CD4-positive, alpha-beta T cell treated with Interleukin-15 for 1 hour (primary cell): ENCODE measurements at regions not wholly inside any gene's neighbourhood (a gene's known extent, or its start where the extent isn't known, plus 50 kb on each side); places are given as distances from the start of the nearest gene placed in this dataset.
"Not testable (repeated sequence)": the region's sequence is repeated elsewhere in the genome, so short reads cannot be mapped to it uniquely, and the experiment has no call there.

Source experiments
- DNase-seq: peaks from one replicate; pipeline ENCODE4 v3.0.0-alpha.2; 2020

DNA sequence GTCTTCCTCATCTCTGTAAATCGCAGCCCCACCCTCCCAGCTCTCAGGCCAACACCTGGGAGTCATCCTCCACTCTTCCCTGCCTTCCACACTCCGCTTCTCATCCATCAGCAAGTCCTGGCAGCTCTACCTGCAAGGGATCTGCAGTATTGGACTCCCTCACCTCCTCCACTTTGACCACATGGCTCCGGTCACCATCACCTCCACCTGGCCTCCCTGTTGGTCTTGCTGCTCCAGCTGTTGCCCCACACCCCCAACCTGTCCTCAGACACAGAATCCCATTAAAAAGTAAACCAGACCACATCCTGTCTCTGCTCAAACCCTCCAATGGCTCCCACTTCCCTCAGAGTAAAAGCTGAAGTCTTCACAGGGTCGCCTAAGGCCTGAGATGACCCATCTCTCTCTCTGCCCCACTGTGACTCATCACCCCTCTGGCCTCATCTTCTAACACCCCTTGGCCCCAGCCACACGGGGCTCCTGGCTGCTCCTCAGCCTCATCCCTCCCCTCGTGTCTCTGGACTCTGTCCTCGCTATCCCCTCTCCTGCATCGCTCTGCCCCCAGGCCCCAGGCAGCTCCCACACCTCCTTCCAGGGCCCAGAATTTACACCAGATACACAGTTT is 185.1 kb upstream of the SULF2 start:
- no peak for DNase-seq

DNA sequence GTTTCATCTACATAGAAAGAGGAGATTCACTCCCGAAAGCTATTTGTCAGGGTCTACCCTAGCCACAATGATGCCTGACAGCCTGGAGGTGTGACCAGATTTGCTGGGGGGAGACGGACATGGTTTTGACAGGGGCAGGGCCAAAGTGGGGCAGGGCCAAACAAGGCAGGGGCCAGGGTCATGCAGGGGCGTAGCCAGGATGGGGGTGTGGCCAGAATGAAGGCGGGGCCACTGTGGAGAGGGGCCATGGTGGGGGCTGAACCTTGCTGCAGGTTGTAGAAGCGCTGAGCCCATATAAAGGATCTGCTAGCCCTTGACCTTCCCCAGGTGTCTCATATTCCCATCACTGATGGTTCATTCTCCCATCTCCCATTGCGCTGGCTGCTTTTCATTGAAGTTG is 184.1 kb upstream of the SULF2 start:
- DNase-seq: no peak

GRCh38 chr20:47968541-47969310 is 183.4 kb upstream of the SULF2 start:
- DNase-seq: no peak

- no peak for DNase-seq
These were observed 178.9 kb upstream of the SULF2 start for GRCh38 chr20:47964149-47964548.

DNA sequence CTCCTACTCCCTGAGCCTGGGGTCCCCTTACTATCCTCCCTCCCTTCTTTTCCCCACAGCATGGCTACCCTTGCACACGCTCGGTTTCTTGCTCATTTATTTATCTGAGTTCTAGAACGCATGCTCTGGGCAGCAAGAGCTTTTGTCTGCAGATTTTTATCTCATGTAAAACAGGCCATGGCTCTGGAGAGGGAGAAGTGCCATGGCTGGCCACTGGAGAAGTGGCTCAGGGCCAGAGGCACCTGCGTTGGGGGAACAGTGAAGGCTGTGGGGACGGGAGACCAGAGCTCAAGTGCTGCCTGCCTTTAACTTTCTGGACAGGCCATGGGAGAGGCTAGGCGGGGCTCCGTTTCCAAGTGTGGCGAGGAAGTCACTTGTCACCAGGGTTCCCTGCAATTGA is 177.7 kb upstream of the SULF2 start:
- no peak for DNase-seq

GRCh38 chr20:47962286-47962963 is 177.1 kb upstream of the SULF2 start:
- no peak for DNase-seq

DNA sequence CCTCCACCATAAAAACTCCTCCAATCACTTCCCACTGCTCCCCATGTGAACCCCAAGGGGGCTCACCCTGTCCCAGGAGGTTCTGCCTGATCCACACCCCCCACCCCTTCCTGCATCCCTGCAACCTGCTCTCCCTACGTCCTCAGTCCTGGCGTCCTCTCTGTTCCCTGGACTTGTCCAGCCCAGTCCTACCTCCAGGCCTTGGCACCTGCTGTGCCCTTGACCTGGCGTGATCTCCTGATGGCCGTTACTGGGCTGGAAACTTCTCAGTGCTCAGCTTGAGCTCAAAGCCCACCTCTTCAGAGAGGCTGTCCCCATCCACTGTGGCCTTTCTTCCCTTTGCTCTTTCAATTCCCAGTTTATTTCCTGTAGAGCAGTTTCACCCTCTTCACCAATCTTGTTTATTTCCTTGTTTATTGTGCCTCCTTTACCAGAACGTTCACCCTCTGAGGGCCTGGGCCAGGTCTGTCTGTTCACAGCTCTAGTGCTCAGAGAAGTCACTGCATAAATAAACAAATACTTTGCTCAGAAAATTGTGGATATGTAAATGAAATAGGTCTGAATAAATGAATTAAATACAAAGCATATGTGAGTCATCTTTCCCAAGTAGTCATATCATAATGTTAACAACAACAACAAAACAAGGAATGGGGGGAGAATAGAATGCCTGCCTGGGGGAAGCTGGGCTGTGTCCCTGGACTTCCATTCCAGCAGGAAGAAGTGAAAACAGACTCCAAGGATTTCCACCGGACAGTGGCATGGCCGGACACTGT is 175.7 kb upstream of the SULF2 start:
- no peak for DNase-seq

DNA sequence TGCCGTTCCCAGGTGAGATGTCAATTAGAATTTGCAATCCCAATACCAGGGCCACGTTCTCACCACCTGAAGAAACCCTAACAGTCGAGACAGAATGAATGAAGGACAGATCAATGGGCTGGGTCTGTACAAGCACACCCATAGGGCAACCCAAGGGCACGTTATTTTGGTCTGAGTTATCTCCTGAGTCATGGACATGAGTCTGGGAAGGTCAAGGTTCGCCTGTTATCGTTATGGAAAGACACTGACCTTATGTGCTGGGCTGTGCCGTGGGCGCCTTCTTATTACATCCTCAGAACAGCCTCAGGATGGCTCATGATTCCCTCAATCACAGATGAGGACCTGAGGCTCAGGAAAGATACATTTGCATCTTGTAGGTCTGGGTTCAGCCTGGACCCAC is 175.0 kb upstream of the SULF2 start:
- no peak for DNase-seq

- DNase-seq: not testable (repeated sequence)
These were observed 172.9 kb upstream of the SULF2 start for GRCh38 chr20:47957989-47958801.

DNA sequence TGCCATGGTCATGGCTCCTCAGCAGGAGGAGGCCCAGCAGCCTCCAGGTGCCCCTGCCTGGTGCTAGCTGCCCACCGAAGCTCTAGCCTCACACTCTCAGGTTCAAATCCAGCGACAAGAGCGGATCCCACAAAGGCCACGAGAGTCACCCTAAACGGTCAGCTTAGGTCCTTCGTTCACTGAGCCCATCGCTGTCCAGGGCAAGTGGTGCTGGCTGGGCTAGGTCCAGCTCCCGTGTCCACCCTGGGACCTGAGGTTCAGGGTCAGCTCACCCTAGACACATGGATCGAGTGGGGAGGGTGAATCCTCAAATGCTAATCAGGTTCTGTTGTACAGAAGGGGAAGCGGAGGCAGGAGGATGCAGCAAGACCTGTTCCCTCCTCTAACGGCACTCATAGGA is 171.9 kb upstream of the SULF2 start:
- DNase-seq: no peak

GRCh38 chr20:47956268-47956995 is 171.2 kb upstream of the SULF2 start:
- DNase-seq: no peak

DNA sequence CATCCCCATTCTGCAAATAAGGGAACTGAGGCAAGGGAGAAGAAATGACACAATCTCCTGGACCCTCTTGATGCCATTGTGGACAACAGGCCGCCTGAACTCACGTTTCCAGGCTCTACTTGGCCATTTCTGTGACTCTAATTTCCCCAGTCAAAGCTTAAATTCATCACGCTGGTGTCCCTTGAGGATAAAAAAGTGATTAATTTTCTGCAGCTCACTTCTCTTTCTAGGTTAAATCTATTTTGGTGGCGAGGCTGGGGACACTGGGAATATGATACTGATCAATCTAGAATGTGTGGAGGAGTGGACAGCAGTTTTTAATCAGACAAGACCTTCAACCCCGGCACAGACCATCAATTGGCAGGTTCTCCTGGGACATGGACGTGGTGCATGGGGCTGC is 168.2 kb upstream of the SULF2 start:
- DNase-seq: no peak

- no peak for DNase-seq
These were observed 166.8 kb upstream of the SULF2 start for GRCh38 chr20:47952023-47952564.

DNA sequence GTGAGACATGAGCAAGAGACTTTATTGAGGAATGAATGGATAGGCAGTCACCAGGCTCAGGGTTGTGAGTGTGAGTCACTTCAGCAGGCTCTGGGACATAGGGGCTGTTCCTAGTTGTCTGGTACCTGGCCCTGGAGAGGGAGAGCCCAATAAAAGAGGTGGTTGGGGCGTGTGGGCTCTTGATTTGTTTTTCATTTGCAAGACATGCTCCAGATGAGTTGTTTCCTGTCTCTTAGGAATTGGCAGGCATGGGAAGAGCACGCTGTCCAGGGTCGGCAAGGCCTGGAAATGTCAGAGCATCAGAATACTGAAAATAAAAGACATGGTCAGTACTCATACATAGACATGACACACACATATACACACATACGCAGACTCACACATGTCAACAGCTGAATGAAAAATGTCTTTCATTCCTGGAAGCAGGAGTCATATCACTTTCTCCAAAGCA is 166.3 kb upstream of the SULF2 start:
- no peak for DNase-seq

- DNase-seq: no peak
These were observed 165.6 kb upstream of the SULF2 start for GRCh38 chr20:47950913-47951283.

- no peak for DNase-seq
These were observed 165.0 kb upstream of the SULF2 start for GRCh38 chr20:47950124-47950912.

GRCh38 chr20:47949230-47949629 is 163.9 kb upstream of the SULF2 start:
- no peak for DNase-seq

GRCh38 chr20:47944682-47945081 is 159.4 kb upstream of the SULF2 start:
- DNase-seq: no peak

DNA sequence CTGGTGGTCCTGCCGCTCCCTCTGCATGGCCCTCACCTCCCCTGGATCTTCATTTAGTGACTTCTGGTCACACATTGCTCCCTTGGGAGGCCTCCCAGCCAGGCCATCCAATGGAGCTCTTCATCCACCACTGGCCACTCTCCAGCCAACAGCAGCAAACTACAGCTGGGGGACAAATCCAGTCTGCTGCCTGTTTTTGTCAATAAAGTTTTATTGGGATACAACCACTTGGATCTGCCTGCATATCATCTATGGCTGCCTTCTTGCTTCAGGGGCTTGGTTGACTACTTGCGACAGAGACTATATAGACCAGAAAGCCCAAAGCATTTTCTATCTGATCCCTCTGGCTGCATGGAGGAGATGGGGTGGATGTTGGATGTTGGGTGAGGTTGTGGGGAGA is 156.6 kb upstream of the SULF2 start:
- DNase-seq: no peak

- no peak for DNase-seq
These were observed 155.0 kb upstream of the SULF2 start for GRCh38 chr20:47940101-47940813.
